Suppressor macrophage treated with lipopolysaccharide for 1 hour (primary cell): ENCODE measurements at regions not wholly inside any gene's neighbourhood (a gene's known extent, or its start where the extent isn't known, plus 50 kb on each side); places are given as distances from the start of the nearest gene placed in this dataset.

Source experiments
- DNase-seq, 3 donors: peaks; one replicate each; pipeline ENCODE4 v3.0.0-alpha.2; 2020 to 2022

DNA sequence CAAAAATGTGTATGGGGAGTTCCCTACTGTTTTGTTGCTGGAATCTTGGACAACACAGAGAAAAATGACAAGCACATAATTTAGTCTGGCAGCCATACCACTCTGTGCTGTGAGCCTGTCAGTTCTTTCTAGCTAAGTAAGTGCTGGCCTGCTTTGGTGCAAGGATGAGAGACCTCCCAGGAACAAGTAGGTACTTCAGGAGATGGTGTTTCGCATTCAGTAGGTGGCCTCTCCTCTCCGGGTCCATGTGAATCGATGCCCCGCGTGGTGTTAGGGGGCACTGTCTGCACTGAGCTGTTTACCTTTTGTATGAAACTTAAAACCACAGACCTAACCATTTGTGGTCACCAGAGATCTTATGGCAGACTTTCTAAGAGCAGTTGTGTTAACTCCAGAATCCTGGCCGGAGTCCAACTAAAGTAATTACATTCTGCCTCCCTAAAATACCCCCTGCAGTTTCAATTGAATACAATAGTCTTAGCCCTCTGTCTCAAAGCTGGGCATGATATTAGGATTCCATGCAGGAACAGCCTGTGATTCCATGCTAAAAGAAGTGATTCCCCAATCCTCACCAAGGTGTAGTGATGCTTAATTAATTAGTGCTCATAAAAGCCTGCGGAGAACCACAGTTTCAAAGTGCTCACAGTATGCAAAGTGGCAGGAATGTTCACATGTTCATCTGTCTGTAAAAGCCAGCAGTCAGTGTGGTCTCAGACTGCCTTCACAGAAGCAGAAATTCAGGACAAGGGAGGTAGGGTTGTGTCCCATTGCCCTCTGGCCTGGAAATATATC is 64.2 kb downstream of the LLPH start:
- DNase-seq, result no peak

DNA sequence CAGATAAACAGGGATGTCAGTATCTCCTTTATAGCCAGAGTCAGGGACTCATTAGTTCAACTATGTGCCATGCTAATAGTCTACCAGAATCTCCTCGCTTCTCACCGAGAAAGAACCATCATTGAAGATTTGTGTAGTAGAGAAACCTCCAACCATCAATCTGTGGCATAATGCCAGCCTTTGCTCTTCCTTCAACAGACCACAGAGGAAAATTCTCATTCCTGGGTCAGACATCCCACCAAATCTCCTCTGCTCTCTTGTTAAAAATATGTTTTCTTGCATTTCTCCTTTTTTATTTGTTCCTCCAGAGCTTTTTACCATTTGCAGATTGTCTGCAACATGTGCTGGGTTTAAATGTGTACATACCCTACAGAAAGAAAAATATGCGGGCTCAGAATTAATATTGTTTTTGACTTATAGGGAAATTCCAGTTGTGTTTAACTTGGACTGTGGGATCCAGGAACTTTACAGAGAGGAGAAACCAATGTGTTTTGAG is 64.9 kb downstream of the LLPH start:
- peak in 1 of 3 donors; percentile 18 for DNase-seq

DNA sequence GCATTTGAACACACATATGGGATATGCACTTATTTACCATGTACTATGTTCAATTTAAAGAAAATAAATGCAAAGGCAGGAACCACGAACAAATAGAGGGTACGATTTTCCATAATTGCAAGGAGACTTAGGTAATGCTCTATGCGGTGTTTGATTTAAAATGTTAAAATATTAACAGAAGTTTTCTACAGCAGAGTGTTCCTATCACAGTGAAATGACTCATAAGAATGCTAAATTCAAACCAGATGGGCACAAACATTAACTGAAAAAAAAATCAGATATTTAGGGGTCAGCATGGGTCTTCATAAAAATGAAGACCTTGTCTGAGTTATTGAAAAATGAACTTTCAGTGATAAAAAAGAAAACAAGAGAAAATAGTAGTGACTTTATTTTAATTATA is 65.4 kb downstream of the LLPH start:
- no peak for DNase-seq

DNA sequence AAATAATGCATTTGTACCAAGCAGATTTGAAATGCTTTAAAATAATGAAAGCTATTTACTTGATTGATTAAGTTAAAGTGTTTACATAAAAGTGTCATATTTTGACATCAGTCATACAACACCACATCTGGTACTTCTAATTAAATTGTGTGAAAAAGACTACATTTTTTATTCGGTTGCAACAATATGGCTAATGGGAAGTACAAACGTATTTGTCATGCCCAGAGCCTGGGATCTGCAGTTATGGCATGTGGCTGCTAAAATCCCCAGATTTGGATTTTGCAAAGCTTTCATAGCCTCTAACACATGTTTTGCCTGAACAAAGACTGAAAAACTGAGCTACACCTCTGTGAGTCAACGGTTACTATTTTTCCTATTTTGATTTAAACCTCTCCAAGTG is 66.6 kb downstream of the LLPH start:
- no peak for DNase-seq

DNA sequence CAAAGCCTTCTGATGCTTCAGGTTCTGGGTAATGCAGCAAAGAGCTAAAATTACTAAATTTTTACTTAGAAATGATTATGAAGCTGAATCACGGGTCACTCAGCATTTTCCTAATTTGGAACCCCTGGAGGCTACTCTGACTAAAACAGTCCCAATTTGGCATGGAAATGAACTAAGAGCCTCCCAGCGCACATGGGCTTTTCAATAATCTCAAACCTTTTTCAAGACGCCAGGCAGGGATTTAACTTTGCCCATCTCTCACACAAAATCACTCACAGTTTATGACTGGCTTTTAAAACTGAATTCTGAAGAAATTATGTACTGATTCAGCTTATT is 68.3 kb downstream of the LLPH start:
- DNase-seq, result no peak

DNA sequence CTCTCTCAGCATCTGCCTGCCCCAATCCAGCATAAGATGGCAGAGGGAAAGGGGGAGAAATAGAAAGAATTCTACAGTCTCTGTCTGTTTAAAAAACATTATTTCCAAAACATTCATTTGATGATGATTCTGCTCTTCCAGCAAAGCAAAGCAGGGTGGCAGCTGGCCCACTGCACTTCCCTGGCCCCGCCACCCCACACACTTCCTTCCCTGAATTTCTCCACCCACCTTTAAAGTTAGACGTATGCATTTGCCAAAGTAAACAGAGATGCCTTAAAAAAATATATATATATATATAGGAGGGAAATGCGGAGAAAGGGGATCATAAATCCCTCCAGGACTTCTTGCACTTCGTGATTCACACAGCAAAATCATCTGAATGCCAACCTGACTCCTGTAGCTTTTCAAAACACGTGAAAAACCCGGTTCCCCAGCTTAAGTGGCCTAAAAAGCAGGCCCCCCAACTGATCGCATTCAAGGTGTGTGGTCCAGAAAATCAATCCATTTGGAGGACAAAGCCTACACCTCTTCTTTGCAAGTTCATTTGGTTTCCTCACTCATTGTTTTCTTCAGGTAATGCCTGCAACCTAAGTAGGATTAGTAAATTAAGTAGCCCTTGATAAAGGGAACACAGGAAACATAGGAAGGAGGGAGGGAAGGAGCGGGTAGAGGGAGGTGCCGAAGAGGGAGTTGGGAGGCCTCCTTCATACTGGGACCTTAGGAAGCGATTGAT is 68.8 kb downstream of the LLPH start:
- DNase-seq, result peak; percentile 17 to 31 (median 23)

DNA sequence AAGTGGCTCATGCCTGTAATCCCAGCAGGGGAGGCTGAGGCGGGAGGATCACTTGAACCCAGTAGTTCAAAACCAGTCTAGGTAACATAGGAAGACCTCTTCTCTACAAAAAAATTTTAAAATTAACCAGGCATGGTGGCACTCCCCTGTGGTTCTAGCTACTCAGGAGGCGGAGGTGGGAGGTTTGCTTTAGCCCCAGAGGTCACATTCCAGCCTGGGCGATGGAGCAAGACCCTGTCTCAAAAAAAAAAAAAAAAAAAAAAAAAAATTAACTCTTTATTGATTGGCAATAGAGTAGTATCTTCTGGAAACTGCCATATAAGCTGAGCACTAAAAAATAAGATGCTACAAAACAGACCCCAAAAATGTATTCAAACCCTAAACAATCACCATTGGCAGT is 69.5 kb downstream of the LLPH start:
- DNase-seq, result no peak

DNA sequence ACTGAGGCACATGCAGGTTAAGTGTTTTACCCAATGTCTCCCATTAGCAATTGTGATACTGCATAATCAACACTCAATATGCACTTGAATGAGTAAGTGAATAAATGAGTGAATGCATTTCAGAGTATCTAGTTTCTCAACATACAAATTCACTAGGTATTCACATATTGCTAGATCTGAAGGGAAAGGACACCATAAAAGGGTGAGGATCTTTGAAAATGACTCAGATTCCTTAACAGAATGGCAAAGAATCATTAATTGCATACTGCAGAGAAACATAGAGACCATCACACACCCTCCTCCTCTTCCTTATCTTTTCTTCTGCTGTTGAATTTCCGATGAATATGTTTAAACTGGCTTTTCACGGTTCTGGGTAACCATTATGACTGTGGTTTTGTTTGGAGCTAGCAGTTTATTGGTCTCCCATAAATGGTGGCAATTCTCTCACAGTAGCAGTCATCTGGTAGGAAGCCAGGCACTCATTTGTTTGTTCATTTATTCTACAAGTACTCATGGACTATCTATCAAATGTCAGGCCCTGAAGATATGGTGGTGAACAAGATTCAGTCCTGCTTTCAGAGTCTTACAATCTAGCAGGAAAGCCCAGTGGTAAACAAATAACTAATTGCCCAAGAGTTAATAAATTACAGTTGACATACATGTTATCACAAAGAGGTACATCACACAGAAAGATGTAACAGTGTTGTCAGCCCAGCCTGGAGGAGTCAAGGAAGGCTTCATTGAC is 70.2 kb downstream of the LLPH start:
- no peak for DNase-seq

DNA sequence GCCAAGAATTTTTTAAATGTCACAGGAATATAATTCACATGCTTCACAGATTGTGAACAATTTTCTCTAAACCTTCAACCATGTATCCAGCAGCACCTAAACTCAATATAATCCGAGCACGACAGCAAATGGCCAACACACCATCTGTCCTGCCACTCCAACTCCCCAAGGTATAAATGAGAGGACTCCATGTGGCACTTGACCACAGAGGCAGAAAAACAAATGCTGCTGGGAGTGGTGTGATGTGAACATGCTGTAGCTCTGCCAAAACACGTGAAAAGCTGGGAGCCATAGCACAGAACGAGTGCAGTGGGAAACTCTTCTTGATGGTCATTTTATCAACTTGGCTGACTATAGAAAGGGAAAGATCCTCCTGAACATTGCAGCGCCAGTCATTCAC is 70.9 kb downstream of the LLPH start:
- DNase-seq, result no peak

DNA sequence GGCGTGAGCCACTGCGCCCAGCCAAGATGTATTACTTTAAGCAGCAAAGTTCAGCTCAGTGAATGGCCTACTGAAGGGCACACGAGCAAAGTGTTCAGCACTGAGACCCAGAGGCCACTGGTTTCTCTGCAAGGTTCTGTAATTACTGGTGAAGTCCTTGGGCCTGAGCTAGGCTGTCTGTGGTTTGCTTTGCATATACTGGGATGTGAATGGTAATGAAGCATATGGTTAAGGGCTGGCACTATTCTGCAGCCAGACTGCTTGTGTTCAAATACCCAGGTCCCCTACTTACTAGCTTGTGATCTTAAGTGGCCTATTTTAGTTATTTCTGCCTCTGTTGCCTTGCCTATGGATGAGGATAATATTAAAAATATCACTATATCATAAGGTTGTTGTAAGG is 72.0 kb downstream of the LLPH start:
- no peak for DNase-seq

DNA sequence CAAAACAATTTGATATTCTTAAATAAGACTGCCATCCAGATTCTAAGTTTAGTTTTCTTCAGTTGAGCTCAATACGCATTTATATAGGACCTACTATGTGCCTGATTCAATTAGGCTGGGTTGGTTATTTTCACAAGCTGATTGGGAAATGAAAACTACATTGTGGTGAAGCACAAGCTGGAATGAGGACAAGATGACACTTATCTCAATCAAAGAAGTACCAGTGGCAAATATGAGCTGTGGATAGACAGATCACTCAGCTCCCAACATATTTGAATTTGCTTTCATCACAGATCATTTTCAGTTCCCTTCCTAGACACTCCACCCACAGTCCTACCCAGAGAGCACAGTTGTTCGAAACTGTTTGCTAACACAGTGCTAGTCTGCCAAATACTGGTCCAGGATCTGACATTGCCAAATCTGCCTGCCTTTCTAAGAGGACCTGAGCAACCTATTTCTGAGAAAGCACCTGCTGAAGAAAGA is 74.7 kb downstream of the LLPH start:
- DNase-seq, result peak; percentile 40 to 57 (median 47)

DNA sequence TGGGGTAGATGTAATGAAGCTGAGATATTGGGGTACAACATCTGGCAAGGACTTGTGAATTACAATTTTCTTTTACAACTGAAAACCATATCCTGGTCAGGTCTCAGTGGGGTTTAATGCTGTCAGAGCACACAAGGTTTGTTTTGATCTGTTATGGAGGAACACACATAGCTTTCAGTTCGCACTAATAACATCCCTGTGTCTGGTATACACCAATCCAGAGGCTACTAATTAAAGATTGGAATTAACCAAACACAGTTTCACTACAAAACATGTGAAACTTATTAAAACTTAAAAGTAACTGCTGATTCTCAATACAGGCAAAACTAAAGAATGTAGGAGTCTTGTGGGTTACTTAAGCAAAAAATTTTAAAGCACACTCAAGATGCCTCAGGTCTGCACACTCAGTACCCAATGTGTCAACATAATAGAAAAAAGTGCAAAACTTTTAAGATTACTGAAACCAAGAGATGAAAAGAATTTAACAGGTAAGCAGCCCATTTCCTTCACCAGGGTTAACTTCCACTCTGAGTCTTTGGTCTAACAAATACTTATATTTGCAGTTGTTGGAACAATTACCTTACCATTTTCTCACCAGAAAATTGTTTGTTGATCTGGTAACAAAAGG is 77.4 kb downstream of the LLPH start:
- no peak for DNase-seq

DNA sequence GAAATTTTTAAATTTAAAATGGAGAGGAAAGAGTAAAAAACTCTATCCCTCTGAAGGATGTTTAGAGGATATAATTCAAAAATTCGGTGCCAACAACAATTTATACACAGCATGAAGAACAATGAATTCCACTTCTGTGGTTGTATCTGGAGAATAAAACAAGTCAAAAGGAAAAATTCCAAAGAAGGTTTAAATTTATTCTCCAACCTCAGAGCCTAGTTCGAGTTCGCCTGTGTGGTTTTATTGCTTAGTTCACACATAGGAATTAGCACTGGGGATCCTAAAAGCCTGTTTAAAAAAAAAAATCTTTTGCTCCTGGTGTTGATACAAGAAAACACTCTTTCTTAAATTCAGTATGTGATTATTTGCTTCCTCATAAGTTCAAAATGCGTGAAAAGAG is 79.2 kb downstream of the LLPH start:
- DNase-seq, result no peak

DNA sequence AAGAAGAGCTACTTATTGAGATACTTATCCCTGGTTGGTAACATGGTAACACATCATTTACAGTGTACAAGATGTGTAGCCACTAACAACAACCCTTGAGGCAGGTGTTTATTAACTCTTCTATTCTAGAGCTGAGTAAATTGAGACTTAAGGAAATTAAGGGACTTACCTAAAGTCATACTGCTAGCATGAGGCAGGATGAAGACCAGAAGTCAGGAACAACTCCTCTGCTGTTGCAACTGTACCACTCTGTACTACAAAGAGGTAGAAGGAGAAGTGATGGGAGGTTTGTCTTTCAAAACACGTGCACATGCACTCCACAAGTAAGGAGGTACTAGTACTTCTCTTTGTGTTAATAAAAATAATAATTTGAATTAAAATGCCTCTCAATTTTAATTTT is 79.9 kb downstream of the LLPH start:
- no peak for DNase-seq

DNA sequence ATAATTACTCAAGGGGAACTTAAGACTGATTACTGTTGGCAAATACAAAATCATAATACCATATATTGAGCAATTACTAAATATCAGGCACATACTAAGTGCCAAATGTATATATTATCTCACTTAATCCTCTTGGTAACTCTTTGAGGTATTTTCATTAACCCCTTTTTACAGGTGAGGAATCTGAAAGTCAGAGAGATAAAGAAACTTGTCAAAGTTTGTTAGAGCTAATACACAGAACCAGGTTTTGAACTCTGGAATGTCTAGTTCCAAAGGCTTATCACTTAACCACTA is 80.3 kb downstream of the LLPH start:
- DNase-seq, result no peak

DNA sequence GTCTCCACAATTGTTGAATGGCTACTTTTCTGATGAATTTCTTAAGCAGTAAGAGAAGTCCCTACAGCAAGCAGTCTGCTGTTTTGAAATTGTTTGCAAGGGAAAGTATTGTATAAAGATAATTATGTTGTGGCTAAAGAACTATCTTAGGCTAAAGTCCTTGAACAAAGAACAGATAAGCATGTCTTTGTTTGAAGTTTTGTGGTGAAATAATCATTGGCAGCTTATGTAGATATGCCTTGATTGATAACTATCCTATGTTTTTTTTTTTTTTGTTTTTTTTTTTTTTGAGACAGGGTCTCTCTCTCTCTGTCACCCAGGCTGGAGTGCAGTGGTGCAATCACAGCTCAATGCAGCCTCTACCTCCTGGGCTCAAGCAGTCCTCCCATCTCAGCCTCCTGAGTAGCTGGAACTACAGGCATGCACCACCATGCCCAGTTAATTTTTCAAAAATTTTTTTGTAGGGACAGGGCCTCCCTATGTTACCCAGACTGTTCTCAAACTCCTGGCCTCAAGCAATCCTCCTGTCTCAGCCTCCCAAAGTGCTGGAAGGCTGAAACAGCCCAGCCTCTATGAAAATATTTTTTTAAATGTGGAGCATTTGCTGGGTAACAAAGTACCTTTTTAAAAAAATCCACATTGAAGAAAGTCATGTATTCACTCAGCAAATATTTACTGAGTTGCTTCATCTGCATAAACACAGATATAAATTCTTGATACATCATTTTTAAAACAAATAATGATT is 80.8 kb downstream of the LLPH start:
- no peak for DNase-seq

DNA sequence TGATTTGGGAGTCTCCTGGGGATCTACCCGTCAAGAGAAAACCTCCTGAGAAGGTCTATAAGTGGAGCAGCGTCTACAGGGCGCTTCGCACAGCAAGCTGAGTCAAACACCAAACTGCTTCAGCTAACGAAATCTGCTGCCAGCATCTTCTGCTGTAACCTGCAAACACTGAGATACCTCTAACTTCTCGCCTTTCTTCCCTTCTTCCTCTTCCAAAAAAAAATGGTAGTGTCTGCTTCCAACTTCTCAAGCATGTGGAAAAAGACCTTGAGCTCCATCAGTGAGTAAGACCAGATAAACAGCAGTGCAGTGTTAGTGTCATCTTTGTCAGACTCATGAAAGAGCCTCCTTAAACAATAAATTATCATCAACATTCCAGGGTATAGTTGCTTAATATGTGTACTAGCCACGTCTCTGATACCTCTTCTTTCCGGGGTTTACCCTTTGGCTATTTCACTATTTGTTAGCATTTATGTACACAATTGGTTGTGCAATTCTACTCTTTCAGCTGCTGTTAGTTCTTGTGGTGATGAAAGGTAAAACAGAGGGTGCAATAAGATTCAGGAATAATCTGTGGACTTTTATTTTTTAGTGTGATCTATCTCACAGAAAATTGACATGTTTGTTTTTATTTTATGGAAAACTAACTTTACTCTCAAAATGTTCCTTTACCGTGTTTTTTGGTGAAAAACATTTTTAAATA is 81.6 kb downstream of the LLPH start:
- peak in 1 of 3 donors; percentile 18 for DNase-seq

DNA sequence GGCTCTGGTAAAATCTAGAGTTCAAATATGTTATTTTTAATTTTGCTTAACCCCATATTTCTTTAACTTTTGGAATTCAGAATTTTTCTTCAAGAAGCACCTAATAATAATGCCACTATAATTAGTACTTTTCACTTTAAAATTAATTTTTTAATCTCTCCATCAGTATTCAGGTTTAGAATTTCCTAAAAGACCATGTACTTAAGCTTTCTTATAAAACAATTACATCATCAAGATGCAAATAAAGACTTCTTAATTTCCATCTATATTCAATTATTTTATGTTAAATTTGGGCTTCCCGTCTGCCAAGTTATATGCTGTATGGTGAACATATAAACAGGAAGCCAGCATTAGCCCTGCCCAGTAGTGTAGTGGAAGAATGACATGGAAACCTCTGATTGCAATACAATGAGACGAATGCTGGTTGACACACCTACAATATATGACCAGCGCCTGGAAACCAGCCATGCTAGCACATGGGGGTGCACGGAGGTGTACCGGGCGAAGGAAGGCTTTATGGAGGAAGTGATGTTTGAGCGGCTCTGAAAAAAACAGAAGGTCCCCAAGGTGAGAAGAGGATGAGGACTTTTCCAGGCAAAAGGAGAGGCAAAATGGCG is 82.2 kb downstream of the LLPH start:
- no peak for DNase-seq

DNA sequence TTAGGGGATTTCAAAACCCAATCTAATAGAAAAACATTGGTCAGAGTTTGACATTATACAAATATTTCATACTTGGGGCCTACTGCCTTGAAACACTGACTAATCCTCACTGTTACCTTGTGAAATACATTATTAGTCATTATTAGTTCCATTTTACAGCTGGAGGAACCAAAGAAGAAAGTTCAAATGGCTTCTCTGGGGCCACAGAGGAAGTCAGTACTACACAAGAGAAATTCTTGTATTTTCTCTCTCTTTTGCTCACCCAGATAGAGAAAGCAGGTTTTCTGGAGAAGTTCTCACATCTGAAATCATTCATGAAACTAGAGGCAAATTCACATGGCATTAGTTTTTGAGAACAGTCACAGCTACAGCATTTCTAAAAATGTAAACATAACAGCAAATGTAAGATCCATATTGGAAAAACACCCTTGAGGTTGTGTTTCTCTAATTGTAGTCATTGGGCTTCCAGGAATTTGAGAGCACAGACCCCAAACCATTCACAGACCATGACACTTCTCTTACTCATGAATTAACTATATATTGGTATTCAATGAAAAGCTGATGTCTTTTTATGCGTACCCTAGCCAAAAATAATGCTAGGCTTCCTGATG is 83.0 kb downstream of the LLPH start:
- DNase-seq, result peak; percentile 54 to 83 (median 80)

DNA sequence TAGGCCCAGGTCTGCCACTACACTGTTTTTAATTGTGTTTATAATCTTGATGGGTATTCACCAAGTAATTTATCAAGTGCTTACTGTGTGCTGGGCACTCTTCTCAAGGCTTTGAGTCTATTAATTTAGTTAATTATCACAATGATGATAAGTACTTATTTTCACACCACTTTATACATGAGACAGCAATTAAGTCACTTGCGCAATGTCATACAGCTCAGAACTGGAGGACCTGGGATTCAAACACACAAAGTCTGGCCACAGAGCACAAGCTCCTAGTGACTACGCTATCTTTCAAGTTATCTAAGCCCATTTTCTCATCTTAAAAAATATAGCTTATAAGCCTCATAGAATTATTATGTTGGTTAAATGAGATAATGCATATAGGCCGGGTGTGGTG is 85.0 kb downstream of the LLPH start:
- no peak for DNase-seq

DNA sequence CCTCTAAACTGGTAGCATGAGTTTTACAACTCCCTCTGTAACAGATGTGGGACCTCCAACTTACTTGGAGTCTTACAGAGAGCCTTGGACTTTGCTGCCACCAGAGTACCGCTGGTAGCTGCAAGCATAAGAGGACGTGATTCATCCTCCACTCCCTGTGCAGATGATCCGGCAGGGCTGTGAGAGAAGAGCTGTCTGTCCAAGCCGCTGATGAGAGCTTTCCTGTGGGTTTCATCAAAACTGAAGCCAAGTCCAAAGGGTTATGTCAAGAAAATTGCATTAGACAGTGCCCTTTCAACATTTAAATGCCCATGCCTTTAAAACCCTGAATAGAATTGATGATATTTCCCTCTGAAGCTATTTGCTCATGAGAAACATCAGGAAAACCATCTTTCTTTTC is 85.8 kb downstream of the LLPH start:
- no peak for DNase-seq
